Glomerular visceral epithelial cell (primary cell): ENCODE measurements at regions not wholly inside any gene's neighbourhood (a gene's known extent, or its start where the extent isn't known, plus 50 kb on each side); places are given as distances from the start of the nearest gene placed in this dataset.
"Not testable (repeated sequence)": the region's sequence is repeated elsewhere in the genome, so short reads cannot be mapped to it uniquely, and the experiment has no call there.

Source experiments
- DNase-seq: peaks from one replicate; pipeline ENCODE4 v3.0.0-alpha.2; 2016; ENCODE audit errors: extremely low spot score

DNA sequence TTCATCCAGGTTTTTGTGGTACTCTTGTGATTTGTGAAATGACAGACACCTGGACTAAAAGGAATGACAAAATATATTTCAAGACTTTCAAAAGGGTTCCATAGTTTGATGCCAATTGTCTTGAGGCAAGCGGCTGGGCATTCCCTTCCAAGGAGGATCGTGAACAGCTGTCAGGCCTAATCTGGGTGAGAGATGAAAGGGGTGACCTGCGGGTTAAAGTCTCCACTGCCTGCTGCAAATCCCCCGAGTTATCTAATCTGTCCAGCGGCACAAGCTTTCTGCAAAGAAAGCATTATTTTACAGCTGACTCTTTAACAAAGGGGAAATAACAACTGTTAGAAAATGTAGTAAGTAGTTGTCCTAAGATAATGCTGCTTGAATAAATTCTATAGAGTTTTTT is 128.7 kb upstream of the MB21D2 start:
- DNase-seq: no peak

DNA sequence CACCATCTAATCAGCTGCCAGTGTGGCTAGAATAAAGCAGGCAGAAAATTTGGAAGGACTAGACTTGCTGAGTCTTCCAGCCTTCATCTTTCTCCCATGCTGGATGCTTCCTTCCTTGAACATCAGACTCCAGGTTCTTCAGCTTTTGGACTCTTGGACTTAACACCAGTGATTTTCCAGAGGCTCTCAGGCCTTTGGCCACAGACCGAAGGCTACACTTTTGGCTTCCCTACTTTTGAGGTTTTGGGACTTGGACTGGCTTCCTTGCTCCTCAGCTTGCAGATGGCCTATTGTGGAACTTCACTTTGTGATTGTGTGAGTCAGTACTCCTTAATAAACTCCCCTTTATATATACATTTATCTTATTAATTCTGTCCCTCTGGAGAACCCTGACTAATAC is 129.8 kb upstream of the MB21D2 start:
- not testable (repeated sequence) for DNase-seq

DNA sequence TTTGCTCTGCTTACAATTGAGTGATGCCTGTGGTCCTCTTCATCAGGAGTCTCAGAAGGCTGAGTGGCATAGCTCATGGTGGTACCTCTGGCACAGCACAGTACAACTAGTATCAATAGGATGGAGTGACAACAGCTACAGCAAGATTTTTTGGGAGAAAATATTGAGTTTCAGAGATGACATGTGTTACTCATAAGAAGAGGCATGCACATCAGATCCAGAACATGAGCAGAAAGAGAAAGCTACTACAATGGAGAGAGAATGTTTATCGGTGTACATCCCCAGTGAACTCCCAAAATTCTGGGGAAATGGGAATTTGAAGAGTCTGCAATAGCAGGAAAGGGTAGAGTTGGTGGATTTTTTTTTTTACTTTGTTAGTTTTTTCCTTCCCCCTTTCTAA is 130.5 kb upstream of the MB21D2 start:
- no peak for DNase-seq

DNA sequence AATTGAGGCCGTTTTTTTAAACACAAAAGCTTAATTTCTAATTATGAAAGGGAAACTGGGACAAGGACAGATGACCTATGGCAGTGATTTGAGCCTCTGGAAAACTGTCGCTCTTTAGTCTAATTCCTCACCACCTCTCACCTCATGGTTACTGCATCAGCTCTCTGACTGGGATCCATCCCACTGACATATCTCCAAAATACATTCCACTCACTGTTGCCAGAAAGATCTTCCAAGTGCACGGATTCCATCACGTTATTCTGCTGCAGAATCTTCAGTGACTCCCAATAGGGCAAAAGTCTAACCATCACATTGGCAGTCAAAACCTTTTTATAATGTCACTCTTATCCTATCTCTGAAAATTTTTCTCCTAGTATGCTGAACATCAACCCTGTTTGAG is 132.3 kb upstream of the MB21D2 start:
- DNase-seq: no peak

DNA sequence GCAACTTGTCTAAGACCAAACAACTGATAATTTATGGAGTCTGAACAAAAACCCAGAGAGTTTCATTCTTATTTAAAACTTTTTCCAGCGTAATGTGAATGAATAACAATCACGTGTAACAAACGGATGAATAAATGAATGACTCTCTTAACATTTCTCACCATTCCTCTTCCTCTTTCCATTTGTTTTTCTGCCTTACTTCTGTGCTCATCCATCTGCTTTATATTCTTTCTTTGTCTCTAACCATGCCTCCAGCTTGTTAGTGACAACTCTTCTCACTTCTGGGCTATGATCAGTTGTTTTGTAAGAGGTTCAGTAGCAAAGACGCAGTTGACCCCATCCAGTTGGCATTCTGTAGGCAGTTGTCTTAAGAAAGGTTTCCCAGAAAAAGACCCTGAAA is 133.7 kb upstream of the MB21D2 start:
- no peak for DNase-seq

DNA sequence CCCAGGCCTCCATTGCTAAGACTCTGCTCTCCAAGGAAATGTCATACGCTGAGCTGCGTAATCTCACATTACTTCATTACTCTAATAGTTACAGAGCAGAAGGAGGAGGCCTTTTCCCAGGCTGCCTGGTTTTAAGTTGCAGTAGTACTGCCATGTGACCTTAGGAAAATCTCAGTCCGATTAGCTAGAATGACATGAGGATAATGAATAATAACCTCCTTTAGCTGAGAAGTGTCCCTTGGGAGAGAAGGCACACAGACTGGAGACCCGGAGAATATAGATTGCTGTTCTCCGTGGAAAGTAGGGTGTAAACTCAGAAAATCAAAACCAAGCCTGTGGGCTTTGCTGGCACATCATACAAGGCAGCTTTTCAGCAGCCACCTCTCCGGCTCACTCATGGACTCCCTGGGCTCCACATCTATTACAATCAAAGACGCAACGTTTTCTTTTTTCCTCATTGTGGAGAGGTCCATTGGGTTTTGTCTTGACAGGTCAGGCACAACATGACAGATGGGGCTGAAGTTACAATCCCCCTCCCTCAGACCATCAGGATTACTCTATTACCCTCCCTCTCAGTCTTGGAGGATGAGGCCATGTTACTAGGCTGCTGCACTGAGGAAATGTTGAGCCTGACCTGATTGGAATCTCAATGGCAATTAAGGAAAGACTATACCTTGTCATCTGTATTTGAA is 134.8 kb upstream of the MB21D2 start:
- DNase-seq: no peak

GRCh38 chr3:193053046-193053435 is 135.4 kb upstream of the MB21D2 start:
- no peak for DNase-seq

DNA sequence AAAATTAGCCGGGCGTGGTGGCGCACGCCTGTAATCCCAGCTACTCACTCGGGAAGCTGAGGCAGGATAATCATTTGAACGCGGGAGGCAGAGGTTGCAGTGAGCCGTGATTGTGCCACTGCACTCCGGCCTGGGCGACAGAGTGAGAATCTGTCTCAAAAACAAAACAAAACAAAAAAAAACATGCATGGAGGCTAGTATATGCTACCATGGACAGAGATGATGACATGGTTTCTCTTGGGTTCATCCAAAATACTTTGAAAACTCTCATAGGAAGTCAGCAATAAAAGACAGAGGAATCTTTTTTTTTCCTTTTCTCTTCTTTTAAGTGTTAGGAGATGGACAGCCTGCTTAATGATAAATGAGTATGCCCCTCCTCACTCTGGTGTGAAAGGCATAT is 137.7 kb upstream of the MB21D2 start:
- DNase-seq: no peak

GRCh38 chr3:193057616-193058015 is 140.0 kb upstream of the MB21D2 start:
- no peak for DNase-seq

DNA sequence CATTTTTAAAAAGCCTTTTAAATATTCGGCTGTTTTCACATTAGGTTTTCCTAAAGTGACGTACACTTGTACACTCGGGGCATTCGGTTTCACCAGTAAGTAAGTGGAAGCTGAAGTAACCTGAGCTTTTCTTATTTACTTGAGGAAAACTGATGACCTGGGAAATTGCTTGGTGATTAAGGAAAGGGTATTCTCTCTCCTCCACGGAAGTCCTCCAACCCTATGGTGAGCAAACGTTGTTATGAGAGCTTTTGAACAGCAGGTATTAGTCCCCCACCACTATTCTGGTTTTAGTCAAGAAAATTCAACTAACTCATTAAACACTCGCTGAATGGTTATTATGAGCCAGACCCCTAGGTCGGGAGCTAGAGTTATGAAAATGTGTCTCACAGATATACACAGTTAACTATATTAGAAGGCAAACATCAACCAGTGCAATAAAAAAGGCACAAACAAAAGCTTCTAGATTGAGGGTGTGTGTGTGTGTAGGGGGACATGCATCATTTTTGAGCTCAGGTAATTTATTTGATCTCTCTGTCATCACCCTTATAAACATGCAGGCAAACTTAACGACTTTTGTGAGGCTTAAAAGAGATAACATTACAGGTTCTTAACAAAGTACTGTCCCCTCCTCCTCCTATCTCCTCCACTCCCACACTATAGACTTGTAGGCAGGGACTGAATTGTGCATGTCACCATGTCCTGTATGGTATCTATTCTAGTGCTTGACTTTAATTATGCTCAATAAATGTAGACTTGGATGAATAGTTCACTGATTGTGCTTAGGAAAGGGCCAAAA is 143.3 kb upstream of the MB21D2 start:
- DNase-seq: no peak

DNA sequence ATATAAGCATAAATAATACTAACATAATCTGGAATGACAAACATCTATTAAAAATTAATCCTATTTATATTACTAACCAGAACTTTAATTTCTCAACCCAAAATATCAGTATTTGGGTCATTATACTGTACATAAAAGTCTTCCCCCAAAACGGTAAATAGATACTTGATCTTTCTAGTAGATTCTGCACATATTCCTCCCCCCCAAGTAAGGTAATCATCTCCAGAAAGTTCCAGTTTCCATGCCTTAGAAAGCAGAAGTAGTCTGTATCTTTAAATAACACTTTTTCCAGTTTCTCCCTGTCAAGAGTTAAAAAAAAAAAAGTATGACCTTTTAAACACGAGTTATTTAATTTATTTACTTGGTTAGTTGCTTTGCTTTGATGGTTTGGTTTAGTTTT is 150.7 kb upstream of the MB21D2 start:
- no peak for DNase-seq

DNA sequence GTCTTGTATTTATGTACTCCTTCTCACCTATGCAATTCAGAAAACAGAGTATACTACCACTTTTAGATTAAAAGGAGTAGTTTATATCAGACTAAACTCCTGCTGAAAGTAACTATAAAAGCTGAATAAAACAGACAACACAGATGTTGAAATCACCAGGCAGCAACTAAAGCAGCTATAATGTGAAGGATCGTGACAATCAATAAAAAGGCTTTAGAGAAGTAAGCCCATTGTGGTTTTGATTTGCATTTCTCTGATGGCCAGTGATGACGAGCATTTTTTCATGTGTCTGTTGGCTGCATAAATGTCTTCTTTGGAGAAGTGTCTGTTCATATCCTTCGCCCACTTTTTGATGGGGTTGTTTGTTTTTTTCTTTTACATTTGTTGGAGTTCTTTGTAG is 152.1 kb upstream of the MB21D2 start:
- DNase-seq: not testable (repeated sequence)

GRCh38 chr3:193078996-193079753 is 161.5 kb upstream of the MB21D2 start:
- no peak for DNase-seq

GRCh38 chr3:193080821-193081365 is 160.1 kb upstream of the PLAAT1 start:
- no peak for DNase-seq

DNA sequence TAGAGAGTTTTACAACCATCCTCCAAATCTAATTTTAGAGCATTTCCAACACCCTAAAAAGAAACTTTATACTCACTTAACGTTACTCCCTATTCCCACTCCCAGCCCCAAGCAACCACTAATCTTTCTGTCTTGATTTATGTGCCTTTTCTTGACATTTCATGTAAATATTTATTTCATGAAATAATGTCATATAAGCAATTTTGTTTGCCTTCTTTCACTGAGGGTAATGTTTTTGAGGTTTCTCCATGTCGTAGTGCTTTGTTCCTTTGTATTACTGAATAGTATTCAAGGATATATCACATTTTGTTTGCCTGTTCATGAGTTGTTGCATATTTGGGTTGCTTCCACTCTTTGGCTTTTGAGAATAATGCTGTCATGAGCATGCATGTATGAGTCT is 155.4 kb upstream of the PLAAT1 start:
- no peak for DNase-seq

GRCh38 chr3:193086681-193087080 is 154.3 kb upstream of the PLAAT1 start:
- DNase-seq: no peak

GRCh38 chr3:193087336-193087735 is 153.7 kb upstream of the PLAAT1 start:
- no peak for DNase-seq

DNA sequence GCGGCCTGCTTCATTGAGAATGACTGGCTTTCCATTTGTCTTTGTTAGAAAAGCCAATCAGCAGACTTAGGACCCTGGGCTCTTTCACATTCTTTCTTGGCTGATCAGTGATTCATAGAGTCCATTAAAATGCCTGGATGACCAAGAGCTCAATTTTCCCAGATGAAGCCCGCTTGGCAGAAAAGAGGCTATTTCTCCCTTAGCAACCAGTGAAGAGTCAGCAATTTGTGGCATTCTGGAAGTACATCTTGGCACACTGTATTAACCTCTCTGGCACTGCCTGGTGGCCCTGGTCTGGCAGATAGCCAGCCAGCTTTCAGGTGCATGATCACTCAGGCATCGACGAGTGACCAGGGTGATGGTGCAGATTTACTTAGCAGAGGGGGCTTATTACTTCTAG is 145.7 kb upstream of the PLAAT1 start:
- DNase-seq: no peak

GRCh38 chr3:193096076-193096475 is 144.9 kb upstream of the PLAAT1 start:
- no peak for DNase-seq

GRCh38 chr3:193114431-193115340 is 126.3 kb upstream of the PLAAT1 start:
- DNase-seq: no peak

DNA sequence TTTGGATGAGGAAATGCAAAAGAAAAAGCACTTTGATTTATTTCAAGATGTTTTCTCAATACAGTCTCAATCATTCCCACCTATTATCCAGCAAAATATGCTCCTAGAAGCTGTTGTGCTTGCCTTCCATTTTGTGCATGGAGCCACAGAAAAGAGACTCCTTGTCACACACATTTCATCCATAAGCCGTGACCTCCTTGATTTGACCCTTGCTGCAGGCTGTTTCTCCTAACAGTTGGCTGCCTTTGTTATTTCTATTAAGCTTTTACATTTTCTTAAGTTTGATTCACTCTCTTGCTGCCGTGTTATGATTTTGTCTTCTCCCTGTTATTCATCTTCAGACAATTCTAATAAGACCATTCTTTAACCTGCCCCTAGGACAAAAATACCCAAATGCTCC is 124.2 kb upstream of the PLAAT1 start:
- no peak for DNase-seq
